HCT116 (cell line): ENCODE measurements at regions not wholly inside any gene's neighbourhood (a gene's known extent, or its start where the extent isn't known, plus 50 kb on each side); places are given as distances from the start of the nearest gene placed in this dataset.

ENCODE experiments used
- ATAC-seq: fragments of 200-7000 bp; cut with Tn5 transposase; 2 replicates; pipeline ENCODE4 v1.9.1; 2020; ENCODE audit warnings: mild to moderate bottlenecking, moderate library complexity
- BruUV-seq: library from RNA; stranded (reverse); fragments of 400-500 nt; replicated peaks from 2 replicates; lab custom pipeline; 2021; lab: Mats Ljungman, UMichigan
- CTCF ChIA-PET: fragments of 300-600 bp; sonication (Branson Sonifier 250); formaldehyde crosslinking; loops from one replicate; lab custom pipeline; 2021; ENCODE audit warnings: antibody characterized with exemption; lab: Charles Lee
- POLR2A ChIA-PET: fragments of 300-600, 350-600 bp; sonication (Branson Sonifier 250); formaldehyde crosslinking; loops from one replicate; lab custom pipeline; 2021; ENCODE audit warnings: antibody characterized with exemption; lab: Charles Lee
- RAD21 ChIA-PET, 2 experiments: fragments of 300-600 bp; sonication (Branson Sonifier 250); formaldehyde crosslinking; loops; one replicate each; lab custom pipeline; 2023; ENCODE audit warnings: low total read pairs in 2 of 2; ENCODE audit not compliant: uncharacterized antibody in 2 of 2, unreplicated experiment in 2 of 2, low non-redundant PET in 1 of 2; lab: Charles Lee
- DNase-seq: peaks from one replicate; pipeline ENCODE4 v3.0.0-alpha.2; 2010; ENCODE audit warnings: low read depth, low spot score
- H2AFZ ChIP-seq: fragments of 200-600 bp; shearing (Covaris generic), sonication (generic); 2 replicates; pipeline ENCODE4 v1.6.1; 2017; ENCODE audit warnings: low read depth, mixed run types, mixed read lengths, antibody characterized with exemption, low read length; ENCODE audit not compliant: poor library complexity, severe bottlenecking
- H3K27ac ChIP-seq: 2 replicates; pipeline ENCODE4 v1.5.1; 2012; ENCODE audit warnings: low read depth, low read length
- H3K27me3 ChIP-seq: fragments of 200-600 bp; sonication (generic); 2 replicates; pipeline ENCODE4 v1.6.1; 2016; ENCODE audit warnings: mixed run types, low read length, mixed read lengths; ENCODE audit not compliant: insufficient read depth
- H3K36me3 ChIP-seq, 2 experiments: fragments of 200-500 bp in 1 of 2; fragments of 200-600 bp in 1 of 2; sonication (Bioruptor generic) in 1 of 2; sonication (generic) in 1 of 2; 2 replicates each; pipeline versions ENCODE4 v1.5.1 to v1.6.1; 2014 to 2016; ENCODE audit warnings: low read length in 2 of 2, inconsistent platforms in 1 of 2, mixed read lengths in 1 of 2, mixed run types in 1 of 2; ENCODE audit not compliant: insufficient read depth in 2 of 2, control insufficient read depth in 1 of 2
- H3K4me1 ChIP-seq, 2 experiments: fragments of 200-600 bp in 1 of 2; sonication (generic) in 1 of 2; 2 replicates each; pipeline versions ENCODE4 v1.5.1 to v1.6.1; 2012 to 2017; ENCODE audit warnings: low read length in 2 of 2, inconsistent platforms in 1 of 2, mild to moderate bottlenecking in 1 of 2, mixed read lengths in 1 of 2, mixed run types in 1 of 2, moderate library complexity in 1 of 2; ENCODE audit not compliant: insufficient read depth in 2 of 2, control insufficient read depth in 1 of 2
- H3K4me2 ChIP-seq: fragments of 200-600 bp; sonication (generic); 2 replicates; pipeline ENCODE4 v1.6.1; 2017; ENCODE audit warnings: mixed run types, low read length, mixed read lengths
- H3K4me3 ChIP-seq, 2 experiments: fragments of 200-600 bp in 1 of 2; sonication (generic) in 1 of 2; replicated peaks in 1 of 2; 2 replicates each; pipeline ENCODE4 v1.5.1; 2011 to 2016; ENCODE audit warnings: low read length in 2 of 2, control low read depth in 1 of 2, low read depth in 1 of 2, mild to moderate bottlenecking in 1 of 2, mixed read lengths in 1 of 2, mixed run types in 1 of 2
- H3K79me2 ChIP-seq: fragments of 200-600 bp; sonication (generic); 2 replicates; pipeline ENCODE4 v1.6.1; 2017; ENCODE audit warnings: mild to moderate bottlenecking, mixed run types, low read length, moderate library complexity, mixed read lengths; ENCODE audit not compliant: insufficient read depth
- H3K9ac ChIP-seq: fragments of 200-600 bp; sonication (generic); 2 replicates; pipeline ENCODE4 v1.6.1; 2016; ENCODE audit warnings: low read length, mixed read lengths
- H3K9me2 ChIP-seq: fragments of 200-600 bp; sonication (generic), shearing (Covaris generic); 2 replicates; pipeline ENCODE4 v1.6.1; 2017; ENCODE audit warnings: mixed run types, mild to moderate bottlenecking, moderate library complexity; ENCODE audit not compliant: insufficient read depth
- H3K9me3 ChIP-seq, 2 experiments: fragments of 200-500 bp in 1 of 2; fragments of 200-600 bp in 1 of 2; sonication (Bioruptor generic) in 1 of 2; sonication (generic) in 1 of 2; 2 replicates each; pipeline ENCODE4 v1.6.1; 2014 to 2017; ENCODE audit warnings: low read length in 2 of 2, mixed read lengths in 2 of 2, inconsistent platforms in 1 of 2, low read depth in 1 of 2, mild to moderate bottlenecking in 1 of 2, mixed run types in 1 of 2, moderate library complexity in 1 of 2; ENCODE audit not compliant: control insufficient read depth in 1 of 2, insufficient read depth in 1 of 2
- H4K20me1 ChIP-seq: fragments of 200-600 bp; sonication (generic), shearing (Covaris generic); 2 replicates; pipeline ENCODE4 v1.6.1; 2017; ENCODE audit warnings: mixed run types, mild to moderate bottlenecking, moderate library complexity; ENCODE audit not compliant: insufficient read depth
- CEBPB ChIP-seq: IDR thresholded peaks from 2 replicates; pipeline ENCODE4 v1.6.1; 2012; ENCODE audit warnings: low read depth
- EZH2 ChIP-seq: fragments of 200-600 bp; sonication (generic); IDR thresholded peaks from 2 replicates; pipeline ENCODE4 v1.6.1; 2017; ENCODE audit warnings: antibody characterized with exemption, mixed run types
- EZH2phosphoT487 ChIP-seq: fragments of 200-600 bp; IDR thresholded peaks from 2 replicates; pipeline ENCODE4 v1.6.1; 2018; ENCODE audit warnings: antibody characterized with exemption, borderline replicate concordance
- FOSL1 ChIP-seq: IDR thresholded peaks from 2 replicates; pipeline ENCODE4 v1.6.1; 2012; ENCODE audit warnings: low read depth
- JUND ChIP-seq: IDR thresholded peaks from 2 replicates; pipeline ENCODE4 v1.6.1; 2012
- POLR2AphosphoS5 ChIP-seq: IDR thresholded peaks from 2 replicates; pipeline ENCODE4 v1.6.1; 2011; ENCODE audit warnings: mild to moderate bottlenecking, low read depth, low read length, moderate library complexity
- SP1 ChIP-seq: IDR thresholded peaks from 2 replicates; pipeline ENCODE4 v1.6.1; 2012; ENCODE audit warnings: low read depth
- SRF ChIP-seq: IDR thresholded peaks from 2 replicates; pipeline ENCODE4 v1.6.1; 2012; ENCODE audit warnings: low read depth
- YY1 ChIP-seq: IDR thresholded peaks from 2 replicates; pipeline ENCODE4 v1.6.1; 2011; ENCODE audit warnings: low read length, low read depth, moderate library complexity, mild to moderate bottlenecking; ENCODE audit not compliant: insufficient replicate concordance; ENCODE audit errors: extremely low read depth
- ZFX ChIP-seq: fragments of 450-650 bp; IDR thresholded peaks from 2 replicates; pipeline ENCODE4 v1.6.1; 2017
- ZNF274 ChIP-seq: fragments of 200-500 bp; sonication (Bioruptor generic); IDR thresholded peaks from 2 replicates; pipeline ENCODE4 v1.6.1; 2014; ENCODE audit warnings: mild to moderate bottlenecking, low read depth, low read length, inconsistent platforms
- intact Hi-C: fragments of 100-400 bp; cut with micrococcal nuclease; formaldehyde crosslinking; loops from 2 replicates; pipeline ENCODE4 v1.10.0; 2022
- TF ChIP-seq, protein P1 (sequence below): IDR thresholded peaks from 2 replicates; pipeline ENCODE4 v1.6.1; 2012
- TF ChIP-seq, protein P2 (sequence below), 3 experiments: fragments of 200-600 bp in 1 of 3; sonication (generic) in 1 of 3; IDR thresholded peaks in 2 of 3; conservative IDR thresholded peaks in 1 of 3; 2 replicates each; pipeline ENCODE4 v1.5.1; 2012 to 2017; ENCODE audit warnings: low read depth in 2 of 3, low read length in 2 of 3, antibody characterized with exemption in 1 of 3, borderline replicate concordance in 1 of 3, control low read depth in 1 of 3, mild to moderate bottlenecking in 1 of 3, mixed read lengths in 1 of 3, mixed run types in 1 of 3, moderate library complexity in 1 of 3; ENCODE audit not compliant: insufficient read depth in 1 of 3
- TF ChIP-seq, protein P3 (sequence below): IDR thresholded peaks from 2 replicates; pipeline ENCODE4 v1.6.1; 2012; ENCODE audit warnings: low read depth

DNA sequence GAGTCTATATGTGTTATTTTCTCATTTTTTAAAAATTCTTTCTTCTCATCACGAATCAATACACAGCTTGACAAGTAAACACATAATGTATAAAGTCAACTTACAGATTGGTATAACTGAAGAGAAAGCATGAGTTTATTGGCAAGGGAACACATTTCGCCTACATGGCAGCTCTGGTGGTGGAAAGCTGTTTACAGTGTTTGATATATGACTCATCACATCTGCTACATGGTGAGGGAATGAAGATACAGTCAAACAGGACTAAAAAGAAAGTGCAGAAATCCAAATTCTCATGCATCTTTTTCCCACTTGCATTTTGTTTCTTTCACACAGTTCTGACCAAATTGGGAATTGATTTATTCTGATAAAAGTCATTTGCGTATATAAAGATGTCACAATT lies 122.2 kb upstream of the ADGRL4 start:
- CTCF ChIA-PET, result no interaction called here
- Histone ChIP-seq H3K9me3 (no peaks in the 10 kb centered on the region), H3K27me3 (no peaks in the 10 kb centered on the region), H2AFZ (no peak overlapping the region), H3K4me1 (no peaks in the 10 kb centered on the region), H3K4me3 (no peak overlapping the region), H3K27ac (no peak overlapping the region), H3K4me2 (no peak overlapping the region), H3K79me2 (no peaks in the 10 kb centered on the region), H4K20me1 (no peaks in the 10 kb centered on the region), H3K36me3 (no peaks in the 10 kb centered on the region), H3K9me2 (no peaks in the 10 kb centered on the region)
- DNase-seq (no peak), ATAC-seq (no peak)
- BruUV-seq, result no TSS peak
- POLR2A ChIA-PET, result no interaction called here
- RAD21 ChIA-PET, result no interaction called here
- no peak for TF ChIP-seq FOSL1
- no peak for TF ChIP-seq ZNF274
- TF ChIP-seq EZH2phosphoT487, result no peak
- TF ChIP-seq ZFX, result no peak
- TF ChIP-seq YY1, result no peak
- no peak for TF ChIP-seq POLR2AphosphoS5
- TF ChIP-seq, protein P1, sequence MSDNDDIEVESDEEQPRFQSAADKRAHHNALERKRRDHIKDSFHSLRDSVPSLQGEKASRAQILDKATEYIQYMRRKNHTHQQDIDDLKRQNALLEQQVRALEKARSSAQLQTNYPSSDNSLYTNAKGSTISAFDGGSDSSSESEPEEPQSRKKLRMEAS, result no peak
- no peak for TF ChIP-seq JUND
- TF ChIP-seq EZH2, result no peak
- TF ChIP-seq SP1, result no peak
- TF ChIP-seq CEBPB, result no peak
- TF ChIP-seq, protein P2, sequence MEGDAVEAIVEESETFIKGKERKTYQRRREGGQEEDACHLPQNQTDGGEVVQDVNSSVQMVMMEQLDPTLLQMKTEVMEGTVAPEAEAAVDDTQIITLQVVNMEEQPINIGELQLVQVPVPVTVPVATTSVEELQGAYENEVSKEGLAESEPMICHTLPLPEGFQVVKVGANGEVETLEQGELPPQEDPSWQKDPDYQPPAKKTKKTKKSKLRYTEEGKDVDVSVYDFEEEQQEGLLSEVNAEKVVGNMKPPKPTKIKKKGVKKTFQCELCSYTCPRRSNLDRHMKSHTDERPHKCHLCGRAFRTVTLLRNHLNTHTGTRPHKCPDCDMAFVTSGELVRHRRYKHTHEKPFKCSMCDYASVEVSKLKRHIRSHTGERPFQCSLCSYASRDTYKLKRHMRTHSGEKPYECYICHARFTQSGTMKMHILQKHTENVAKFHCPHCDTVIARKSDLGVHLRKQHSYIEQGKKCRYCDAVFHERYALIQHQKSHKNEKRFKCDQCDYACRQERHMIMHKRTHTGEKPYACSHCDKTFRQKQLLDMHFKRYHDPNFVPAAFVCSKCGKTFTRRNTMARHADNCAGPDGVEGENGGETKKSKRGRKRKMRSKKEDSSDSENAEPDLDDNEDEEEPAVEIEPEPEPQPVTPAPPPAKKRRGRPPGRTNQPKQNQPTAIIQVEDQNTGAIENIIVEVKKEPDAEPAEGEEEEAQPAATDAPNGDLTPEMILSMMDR (IDR thresholded peaks at IDR 0.05 in 2 of 3, conservative IDR thresholded peaks at IDR 0.05 in 1 of 3; ENCODE audit: borderline replicate concordance in 1 of 3, insufficient read depth in 1 of 3, low read depth in 2 of 3, low read length in 2 of 3), result no peak
- TF ChIP-seq SRF, result no peak
- TF ChIP-seq, protein P3, sequence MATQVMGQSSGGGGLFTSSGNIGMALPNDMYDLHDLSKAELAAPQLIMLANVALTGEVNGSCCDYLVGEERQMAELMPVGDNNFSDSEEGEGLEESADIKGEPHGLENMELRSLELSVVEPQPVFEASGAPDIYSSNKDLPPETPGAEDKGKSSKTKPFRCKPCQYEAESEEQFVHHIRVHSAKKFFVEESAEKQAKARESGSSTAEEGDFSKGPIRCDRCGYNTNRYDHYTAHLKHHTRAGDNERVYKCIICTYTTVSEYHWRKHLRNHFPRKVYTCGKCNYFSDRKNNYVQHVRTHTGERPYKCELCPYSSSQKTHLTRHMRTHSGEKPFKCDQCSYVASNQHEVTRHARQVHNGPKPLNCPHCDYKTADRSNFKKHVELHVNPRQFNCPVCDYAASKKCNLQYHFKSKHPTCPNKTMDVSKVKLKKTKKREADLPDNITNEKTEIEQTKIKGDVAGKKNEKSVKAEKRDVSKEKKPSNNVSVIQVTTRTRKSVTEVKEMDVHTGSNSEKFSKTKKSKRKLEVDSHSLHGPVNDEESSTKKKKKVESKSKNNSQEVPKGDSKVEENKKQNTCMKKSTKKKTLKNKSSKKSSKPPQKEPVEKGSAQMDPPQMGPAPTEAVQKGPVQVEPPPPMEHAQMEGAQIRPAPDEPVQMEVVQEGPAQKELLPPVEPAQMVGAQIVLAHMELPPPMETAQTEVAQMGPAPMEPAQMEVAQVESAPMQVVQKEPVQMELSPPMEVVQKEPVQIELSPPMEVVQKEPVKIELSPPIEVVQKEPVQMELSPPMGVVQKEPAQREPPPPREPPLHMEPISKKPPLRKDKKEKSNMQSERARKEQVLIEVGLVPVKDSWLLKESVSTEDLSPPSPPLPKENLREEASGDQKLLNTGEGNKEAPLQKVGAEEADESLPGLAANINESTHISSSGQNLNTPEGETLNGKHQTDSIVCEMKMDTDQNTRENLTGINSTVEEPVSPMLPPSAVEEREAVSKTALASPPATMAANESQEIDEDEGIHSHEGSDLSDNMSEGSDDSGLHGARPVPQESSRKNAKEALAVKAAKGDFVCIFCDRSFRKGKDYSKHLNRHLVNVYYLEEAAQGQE, result no peak
- TF ChIP-seq, all 23 proteins: peak for 0
- intact Hi-C loops, result no loop called here
- H3K9ac ChIP-seq, result no peak overlapping the region
